ENCODE measurements at regions not wholly inside any gene's neighbourhood (a gene's known extent, or its start where the extent isn't known, plus 50 kb on each side); places are given as distances from the start of the nearest gene placed in this dataset.

DNA sequence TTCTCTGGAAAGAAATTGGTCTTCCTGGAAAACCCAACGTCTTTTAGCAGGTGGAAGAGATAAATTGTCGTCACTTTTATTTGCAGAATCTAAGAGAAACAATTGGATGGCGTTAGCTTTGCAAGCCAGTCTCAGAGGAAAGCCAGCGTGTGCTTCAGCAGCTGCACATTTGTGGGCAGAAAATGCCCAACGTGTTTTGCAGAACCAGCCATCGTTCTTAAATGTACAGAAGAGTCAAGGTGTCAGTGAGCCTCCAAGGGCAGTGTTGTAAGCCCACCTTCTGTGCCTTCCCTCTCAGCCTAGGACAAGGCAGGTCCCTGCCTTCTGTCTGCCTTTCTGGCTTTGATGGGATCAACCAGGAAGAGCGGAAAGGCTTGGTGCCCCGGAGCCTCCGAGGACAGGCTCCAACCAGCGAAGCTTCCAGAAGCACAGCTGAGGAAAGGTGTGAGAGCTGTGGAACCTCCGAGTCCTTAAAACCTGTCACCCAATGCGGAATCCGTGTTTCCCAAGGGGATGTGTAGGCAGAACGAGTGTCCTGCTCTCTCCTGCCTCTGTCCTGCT lies 116.0 kb upstream of the IRX2 start:
- no peak for DNase-seq (ENCODE audit: extremely low read depth in 1 of 4, low spot score in 3 of 4)
- POLR2A ChIA-PET, result no interaction called here
- peaks cover 8 to 30% of the 10 kb centered on the region in 2 experiments; a peak in 3 of 5 replicates for H3K27me3 ChIP-seq (ENCODE audit: control insufficient read depth in 2 of 2, insufficient read depth in 2 of 2, low read length in 2 of 2)
- TF ChIP-seq BHLHE40 (IDR thresholded peaks at IDR 0.05; ENCODE audit: low read length) (no peak), HIVEP1 (CRISPR knock-in tag; IDR thresholded peaks at IDR 0.05) (no peak), MCM5 (IDR thresholded peaks at IDR 0.05; ENCODE audit: low read depth) (no peak), ZSCAN32 (CRISPR knock-in tag; IDR thresholded peaks at IDR 0.05) (no peak), KAT8 (IDR thresholded peaks at IDR 0.05; ENCODE audit: low read depth) (no peak)
- TF ChIP-seq, protein P1, sequence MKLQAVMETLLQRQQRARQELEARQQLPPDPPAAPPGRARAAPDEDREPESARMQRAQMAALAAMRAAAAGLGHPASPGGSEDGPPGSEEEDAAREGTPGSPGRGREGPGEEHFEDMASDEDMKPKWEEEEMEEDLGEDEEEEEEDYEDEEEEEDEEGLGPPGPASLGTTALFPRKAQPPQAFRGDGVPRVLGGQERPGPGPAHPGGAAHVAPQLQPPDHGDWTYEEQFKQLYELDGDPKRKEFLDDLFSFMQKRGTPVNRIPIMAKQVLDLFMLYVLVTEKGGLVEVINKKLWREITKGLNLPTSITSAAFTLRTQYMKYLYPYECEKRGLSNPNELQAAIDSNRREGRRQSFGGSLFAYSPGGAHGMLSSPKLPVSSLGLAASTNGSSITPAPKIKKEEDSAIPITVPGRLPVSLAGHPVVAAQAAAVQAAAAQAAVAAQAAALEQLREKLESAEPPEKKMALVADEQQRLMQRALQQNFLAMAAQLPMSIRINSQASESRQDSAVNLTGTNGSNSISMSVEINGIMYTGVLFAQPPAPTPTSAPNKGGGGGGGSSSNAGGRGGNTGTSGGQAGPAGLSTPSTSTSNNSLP (IDR thresholded peaks at IDR 0.05; ENCODE audit: borderline replicate concordance, low read depth, low read length), result no peak
- TF ChIP-seq, protein P2, sequence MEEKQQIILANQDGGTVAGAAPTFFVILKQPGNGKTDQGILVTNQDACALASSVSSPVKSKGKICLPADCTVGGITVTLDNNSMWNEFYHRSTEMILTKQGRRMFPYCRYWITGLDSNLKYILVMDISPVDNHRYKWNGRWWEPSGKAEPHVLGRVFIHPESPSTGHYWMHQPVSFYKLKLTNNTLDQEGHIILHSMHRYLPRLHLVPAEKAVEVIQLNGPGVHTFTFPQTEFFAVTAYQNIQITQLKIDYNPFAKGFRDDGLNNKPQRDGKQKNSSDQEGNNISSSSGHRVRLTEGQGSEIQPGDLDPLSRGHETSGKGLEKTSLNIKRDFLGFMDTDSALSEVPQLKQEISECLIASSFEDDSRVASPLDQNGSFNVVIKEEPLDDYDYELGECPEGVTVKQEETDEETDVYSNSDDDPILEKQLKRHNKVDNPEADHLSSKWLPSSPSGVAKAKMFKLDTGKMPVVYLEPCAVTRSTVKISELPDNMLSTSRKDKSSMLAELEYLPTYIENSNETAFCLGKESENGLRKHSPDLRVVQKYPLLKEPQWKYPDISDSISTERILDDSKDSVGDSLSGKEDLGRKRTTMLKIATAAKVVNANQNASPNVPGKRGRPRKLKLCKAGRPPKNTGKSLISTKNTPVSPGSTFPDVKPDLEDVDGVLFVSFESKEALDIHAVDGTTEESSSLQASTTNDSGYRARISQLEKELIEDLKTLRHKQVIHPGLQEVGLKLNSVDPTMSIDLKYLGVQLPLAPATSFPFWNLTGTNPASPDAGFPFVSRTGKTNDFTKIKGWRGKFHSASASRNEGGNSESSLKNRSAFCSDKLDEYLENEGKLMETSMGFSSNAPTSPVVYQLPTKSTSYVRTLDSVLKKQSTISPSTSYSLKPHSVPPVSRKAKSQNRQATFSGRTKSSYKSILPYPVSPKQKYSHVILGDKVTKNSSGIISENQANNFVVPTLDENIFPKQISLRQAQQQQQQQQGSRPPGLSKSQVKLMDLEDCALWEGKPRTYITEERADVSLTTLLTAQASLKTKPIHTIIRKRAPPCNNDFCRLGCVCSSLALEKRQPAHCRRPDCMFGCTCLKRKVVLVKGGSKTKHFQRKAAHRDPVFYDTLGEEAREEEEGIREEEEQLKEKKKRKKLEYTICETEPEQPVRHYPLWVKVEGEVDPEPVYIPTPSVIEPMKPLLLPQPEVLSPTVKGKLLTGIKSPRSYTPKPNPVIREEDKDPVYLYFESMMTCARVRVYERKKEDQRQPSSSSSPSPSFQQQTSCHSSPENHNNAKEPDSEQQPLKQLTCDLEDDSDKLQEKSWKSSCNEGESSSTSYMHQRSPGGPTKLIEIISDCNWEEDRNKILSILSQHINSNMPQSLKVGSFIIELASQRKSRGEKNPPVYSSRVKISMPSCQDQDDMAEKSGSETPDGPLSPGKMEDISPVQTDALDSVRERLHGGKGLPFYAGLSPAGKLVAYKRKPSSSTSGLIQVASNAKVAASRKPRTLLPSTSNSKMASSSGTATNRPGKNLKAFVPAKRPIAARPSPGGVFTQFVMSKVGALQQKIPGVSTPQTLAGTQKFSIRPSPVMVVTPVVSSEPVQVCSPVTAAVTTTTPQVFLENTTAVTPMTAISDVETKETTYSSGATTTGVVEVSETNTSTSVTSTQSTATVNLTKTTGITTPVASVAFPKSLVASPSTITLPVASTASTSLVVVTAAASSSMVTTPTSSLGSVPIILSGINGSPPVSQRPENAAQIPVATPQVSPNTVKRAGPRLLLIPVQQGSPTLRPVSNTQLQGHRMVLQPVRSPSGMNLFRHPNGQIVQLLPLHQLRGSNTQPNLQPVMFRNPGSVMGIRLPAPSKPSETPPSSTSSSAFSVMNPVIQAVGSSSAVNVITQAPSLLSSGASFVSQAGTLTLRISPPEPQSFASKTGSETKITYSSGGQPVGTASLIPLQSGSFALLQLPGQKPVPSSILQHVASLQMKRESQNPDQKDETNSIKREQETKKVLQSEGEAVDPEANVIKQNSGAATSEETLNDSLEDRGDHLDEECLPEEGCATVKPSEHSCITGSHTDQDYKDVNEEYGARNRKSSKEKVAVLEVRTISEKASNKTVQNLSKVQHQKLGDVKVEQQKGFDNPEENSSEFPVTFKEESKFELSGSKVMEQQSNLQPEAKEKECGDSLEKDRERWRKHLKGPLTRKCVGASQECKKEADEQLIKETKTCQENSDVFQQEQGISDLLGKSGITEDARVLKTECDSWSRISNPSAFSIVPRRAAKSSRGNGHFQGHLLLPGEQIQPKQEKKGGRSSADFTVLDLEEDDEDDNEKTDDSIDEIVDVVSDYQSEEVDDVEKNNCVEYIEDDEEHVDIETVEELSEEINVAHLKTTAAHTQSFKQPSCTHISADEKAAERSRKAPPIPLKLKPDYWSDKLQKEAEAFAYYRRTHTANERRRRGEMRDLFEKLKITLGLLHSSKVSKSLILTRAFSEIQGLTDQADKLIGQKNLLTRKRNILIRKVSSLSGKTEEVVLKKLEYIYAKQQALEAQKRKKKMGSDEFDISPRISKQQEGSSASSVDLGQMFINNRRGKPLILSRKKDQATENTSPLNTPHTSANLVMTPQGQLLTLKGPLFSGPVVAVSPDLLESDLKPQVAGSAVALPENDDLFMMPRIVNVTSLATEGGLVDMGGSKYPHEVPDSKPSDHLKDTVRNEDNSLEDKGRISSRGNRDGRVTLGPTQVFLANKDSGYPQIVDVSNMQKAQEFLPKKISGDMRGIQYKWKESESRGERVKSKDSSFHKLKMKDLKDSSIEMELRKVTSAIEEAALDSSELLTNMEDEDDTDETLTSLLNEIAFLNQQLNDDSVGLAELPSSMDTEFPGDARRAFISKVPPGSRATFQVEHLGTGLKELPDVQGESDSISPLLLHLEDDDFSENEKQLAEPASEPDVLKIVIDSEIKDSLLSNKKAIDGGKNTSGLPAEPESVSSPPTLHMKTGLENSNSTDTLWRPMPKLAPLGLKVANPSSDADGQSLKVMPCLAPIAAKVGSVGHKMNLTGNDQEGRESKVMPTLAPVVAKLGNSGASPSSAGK (IDR thresholded peaks at IDR 0.05), result no peak
- TF ChIP-seq, protein P3, sequence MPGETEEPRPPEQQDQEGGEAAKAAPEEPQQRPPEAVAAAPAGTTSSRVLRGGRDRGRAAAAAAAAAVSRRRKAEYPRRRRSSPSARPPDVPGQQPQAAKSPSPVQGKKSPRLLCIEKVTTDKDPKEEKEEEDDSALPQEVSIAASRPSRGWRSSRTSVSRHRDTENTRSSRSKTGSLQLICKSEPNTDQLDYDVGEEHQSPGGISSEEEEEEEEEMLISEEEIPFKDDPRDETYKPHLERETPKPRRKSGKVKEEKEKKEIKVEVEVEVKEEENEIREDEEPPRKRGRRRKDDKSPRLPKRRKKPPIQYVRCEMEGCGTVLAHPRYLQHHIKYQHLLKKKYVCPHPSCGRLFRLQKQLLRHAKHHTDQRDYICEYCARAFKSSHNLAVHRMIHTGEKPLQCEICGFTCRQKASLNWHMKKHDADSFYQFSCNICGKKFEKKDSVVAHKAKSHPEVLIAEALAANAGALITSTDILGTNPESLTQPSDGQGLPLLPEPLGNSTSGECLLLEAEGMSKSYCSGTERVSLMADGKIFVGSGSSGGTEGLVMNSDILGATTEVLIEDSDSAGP (CRISPR knock-in tag; IDR thresholded peaks at IDR 0.05), result no peak

More for the DNA sequence above, 116.0 kb upstream of the IRX2 start:
- Histone ChIP-seq H3K4me2 (ENCODE audit: insufficient read depth, low read length) (no peak overlapping the region), H3K4me1 (replicated peaks in 1 of 2; ENCODE audit: control insufficient read depth in 2 of 2, insufficient read depth in 2 of 2, low read length in 2 of 2) (no peaks in the 10 kb centered on the region), H2AFZ (ENCODE audit: low read depth, low read length) (no peak overlapping the region), H3K9me3 (replicated peaks; ENCODE audit: control insufficient read depth, insufficient read depth, low read depth, low read length) (no peaks in the 10 kb centered on the region), H3K27ac (ENCODE audit: extremely low read depth, low read depth, low read length) (no peak overlapping the region), H4K20me1 (replicated peaks; ENCODE audit: control insufficient read depth, insufficient read depth, low read length) (peaks cover 3% of the 10 kb centered on the region; the same call in 1 of the 2 replicates), H3K79me2 (ENCODE audit: control insufficient read depth, insufficient read depth, low read length) (no peaks in the 10 kb centered on the region), H3K4me3 (no peak overlapping the region), H3K9ac (ENCODE audit: insufficient read depth in 1 of 2, low read depth in 2 of 2, low read length in 2 of 2) (no peak overlapping the region), H3K9me1 (ENCODE audit: control insufficient read depth, insufficient read depth, low read length) (no peaks in the 10 kb centered on the region), H3K36me3 (ENCODE audit: control insufficient read depth, insufficient read depth, low read length) (no peaks in the 10 kb centered on the region)
- WGBS (ENCODE audit: insufficient coverage, low coverage, missing lambda C conversion rate), result under 1% methylated on average over 14 of the region's 14 CpGs
- no TSS peak for BruUV-seq (replicated peaks)
- ATAC-seq (no peak), FAIRE-seq (no peak)
- in situ Hi-C loops (cut with MboI) (no loop called here), intact Hi-C loops (cut with micrococcal nuclease) (no loop called here)
- CTCF ChIA-PET (ENCODE audit: low intra/inter-chr PET ratio), result no interaction called here
